Keratinocyte (primary cell): ENCODE measurements at regions not wholly inside any gene's neighbourhood (a gene's known extent, or its start where the extent isn't known, plus 50 kb on each side); places are given as distances from the start of the nearest gene placed in this dataset.
A peak's percentile ranks its signal among the peaks of the same experiment; 100 is the strongest.

ENCODE experiments used
- DNase-seq: peaks from one replicate; pipeline ENCODE4 v3.0.0-alpha.2; 2011; ENCODE audit warnings: low read depth, missing footprints, low spot score
- FAIRE-seq: peaks from 2 replicates; lab custom pipeline; 2011; peaks lifted over from hg19 to GRCh38; lab: Jason Lieb, UNC
- H2AFZ ChIP-seq: 2 replicates; pipeline ENCODE4 v1.6.0; 2012; ENCODE audit warnings: low read length, control low read depth, inconsistent platforms; ENCODE audit not compliant: control insufficient read depth
- H3K27ac ChIP-seq: 2 replicates; pipeline ENCODE4 v1.5.1; 2011; ENCODE audit warnings: low read length; ENCODE audit not compliant: control insufficient read depth, insufficient read depth
- H3K27me3 ChIP-seq: 3 replicates; pipeline ENCODE4 v1.6.0; 2011; ENCODE audit warnings: low read length; ENCODE audit not compliant: control insufficient read depth, insufficient read depth; ENCODE audit errors: extremely low read depth
- H3K36me3 ChIP-seq, 2 experiments: 2 replicates in 1 of 2; 3 replicates in 1 of 2; pipeline ENCODE4 v1.5.1; 2011; ENCODE audit warnings: low read length in 2 of 2, mild to moderate bottlenecking in 1 of 2; ENCODE audit not compliant: control insufficient read depth in 2 of 2, insufficient read depth in 2 of 2; ENCODE audit errors: extremely low read depth in 1 of 2
- H3K4me1 ChIP-seq: 3 replicates; pipeline ENCODE4 v1.5.1; 2011; ENCODE audit warnings: low read length; ENCODE audit not compliant: control insufficient read depth, insufficient read depth; ENCODE audit errors: extremely low read depth
- H3K4me2 ChIP-seq: 3 replicates; pipeline ENCODE4 v1.6.0; 2011; ENCODE audit warnings: low read depth, low read length; ENCODE audit not compliant: control insufficient read depth, insufficient read depth; ENCODE audit errors: extremely low read depth
- H3K4me3 ChIP-seq, 3 experiments: fragments of 200-600 bp in 1 of 3; sonication (generic) in 1 of 3; 2 replicates in 2 of 3; 3 replicates in 1 of 3; pipeline ENCODE4 v1.5.1; 2011 to 2016; ENCODE audit warnings: low read length in 3 of 3, mild to moderate bottlenecking in 3 of 3, control low read depth in 2 of 3, inconsistent platforms in 1 of 3, low read depth in 1 of 3, mixed read lengths in 1 of 3, mixed run types in 1 of 3, moderate library complexity in 1 of 3; ENCODE audit not compliant: control insufficient read depth in 2 of 3, insufficient read depth in 2 of 3; ENCODE audit errors: extremely low read depth in 1 of 3
- H3K79me2 ChIP-seq: 2 replicates; pipeline ENCODE4 v1.6.0; 2012; ENCODE audit warnings: low read length; ENCODE audit not compliant: control insufficient read depth, insufficient read depth
- H3K9ac ChIP-seq: 3 replicates; pipeline ENCODE4 v1.6.0; 2011; ENCODE audit warnings: low read length; ENCODE audit not compliant: control insufficient read depth, insufficient read depth; ENCODE audit errors: extremely low read depth
- H3K9me1 ChIP-seq: 3 replicates; pipeline ENCODE4 v1.6.0; 2011; ENCODE audit warnings: low read length; ENCODE audit not compliant: control insufficient read depth, insufficient read depth; ENCODE audit errors: extremely low read depth
- H3K9me3 ChIP-seq: 2 replicates; pipeline ENCODE4 v1.5.1; 2012; ENCODE audit warnings: low read depth, low read length; ENCODE audit not compliant: control insufficient read depth
- H4K20me1 ChIP-seq: 3 replicates; pipeline ENCODE4 v1.6.0; 2011; ENCODE audit warnings: low read length; ENCODE audit not compliant: control insufficient read depth, insufficient read depth; ENCODE audit errors: extremely low read depth
- CTCF ChIP-seq, 3 experiments: IDR thresholded peaks in 1 of 3; conservative IDR thresholded peaks in 1 of 3; optimal IDR thresholded peaks in 1 of 3; 2 replicates in 2 of 3; 3 replicates in 1 of 3; pipeline versions ENCODE3 to v1.5.1; 2011; ENCODE audit warnings: low read length in 3 of 3, mild to moderate bottlenecking in 3 of 3, moderate library complexity in 2 of 3, control low read depth in 1 of 3, inconsistent platforms in 1 of 3; ENCODE audit not compliant: insufficient read depth in 2 of 3; ENCODE audit errors: extremely low read depth in 1 of 3
- EZH2 ChIP-seq: IDR thresholded peaks from one replicate; pipeline ENCODE4 v1.6.1; 2012; ENCODE audit warnings: inconsistent platforms, mild to moderate bottlenecking, low read length, moderate library complexity
- dilution Hi-C: fragments of 300-500 bp; cut with MboI; formaldehyde crosslinking; loops from one replicate; pipeline ENCODE4 v1.7.0; 2020; ENCODE audit warnings: low sequenced_read_pairs; ENCODE audit not compliant: extremely low pct_ligation_motif_present

- H3K4me3 ChIP-seq: no peak overlapping the region
- no peaks in the 10 kb centered on the region for H3K79me2 ChIP-seq
- no peaks in the 10 kb centered on the region for H3K9me1 ChIP-seq
- FAIRE-seq: no peak
- TF ChIP-seq CTCF (optimal IDR thresholded peaks at IDR 0.05 in 1 of 3, IDR thresholded peaks at IDR 0.05 in 1 of 3, conservative IDR thresholded peaks at IDR 0.05 in 1 of 3; ENCODE audit: extremely low read depth in 1 of 3, insufficient read depth in 2 of 3, low read length in 3 of 3) (peak; percentile 62 to 82 (median 80)), EZH2 (no peak)
- no peaks in the 10 kb centered on the region for H4K20me1 ChIP-seq
- no peak overlapping the region for H3K9ac ChIP-seq
- H3K4me1 ChIP-seq: no peaks in the 10 kb centered on the region
- H3K27ac ChIP-seq: no peak overlapping the region
- no peaks in the 10 kb centered on the region for H3K36me3 ChIP-seq
- H3K4me2 ChIP-seq: peak overlapping the region; percentile 17
- dilution Hi-C loops: no loop called here
- H3K9me3 ChIP-seq: no peaks in the 10 kb centered on the region
- peak overlapping the region; percentile 80 for H2AFZ ChIP-seq
- no peaks in the 10 kb centered on the region for H3K27me3 ChIP-seq
- no peak for DNase-seq
Measured at GRCh38 chr5:52007230-52007858, 624.1 kb downstream of the ISL1 start.

- H3K79me2 ChIP-seq: no peaks in the 10 kb centered on the region
- no peaks in the 10 kb centered on the region for H3K9me1 ChIP-seq
- no peak overlapping the region for H3K27ac ChIP-seq
- no peaks in the 10 kb centered on the region for H3K4me1 ChIP-seq
- H3K9ac ChIP-seq: no peak overlapping the region
- no peaks in the 10 kb centered on the region for H4K20me1 ChIP-seq
- H3K36me3 ChIP-seq: no peaks in the 10 kb centered on the region
- no peaks in the 10 kb centered on the region for H3K27me3 ChIP-seq
- dilution Hi-C loops: no loop called here
- TF ChIP-seq CTCF (optimal IDR thresholded peaks at IDR 0.05 in 1 of 3, IDR thresholded peaks at IDR 0.05 in 1 of 3, conservative IDR thresholded peaks at IDR 0.05 in 1 of 3; ENCODE audit: extremely low read depth in 1 of 3, insufficient read depth in 2 of 3, low read length in 3 of 3) (no peak), EZH2 (no peak)
- no peak overlapping the region for H3K4me2 ChIP-seq
- H3K9me3 ChIP-seq: no peaks in the 10 kb centered on the region
- no peak overlapping the region for H3K4me3 ChIP-seq
- FAIRE-seq (no peak), DNase-seq (no peak)
- H2AFZ ChIP-seq: no peak overlapping the region
Measured at GRCh38 chr5:52010454-52010853, 627.2 kb downstream of the ISL1 start.
